WTC11 (cell line): ENCODE measurements at regions not wholly inside any gene's neighbourhood (a gene's known extent, or its start where the extent isn't known, plus 50 kb on each side); places are given as distances from the start of the nearest gene placed in this dataset.
A peak's percentile ranks its signal among the peaks of the same experiment; 100 is the strongest.

ENCODE experiments used
- ATAC-seq: fragments of 200-7000 bp; cut with Tn5 transposase; 2 replicates; pipeline ENCODE4 v1.10.0; 2021; ENCODE audit warnings: mild to moderate bottlenecking, moderate library complexity
- CTCF ChIA-PET: fragments of 300-600 bp; sonication (Branson Sonifier 250); formaldehyde crosslinking; loops from one replicate; lab custom pipeline; 2021; ENCODE audit warnings: antibody characterized with exemption; lab: Charles Lee
- POLR2A ChIA-PET: fragments of 350-600 bp; sonication (Branson Sonifier 250); formaldehyde crosslinking; loops from one replicate; lab custom pipeline; 2021; ENCODE audit warnings: antibody characterized with exemption; lab: Charles Lee
- DNase-seq: peaks from one replicate; pipeline ENCODE4 v3.0.0; 2021; ENCODE audit warnings: low spot score
- H3K27ac Mint-ChIP-seq: 2 replicates; pipeline ENCODE4 v1.8.0; 2021; ENCODE audit warnings: mixed read lengths
- H3K27me3 Mint-ChIP-seq: 2 replicates; pipeline ENCODE4 v1.8.0; 2021; ENCODE audit warnings: low read depth, mild to moderate bottlenecking, moderate library complexity, mixed read lengths
- H3K36me3 Mint-ChIP-seq: 2 replicates; pipeline ENCODE4 v1.8.0; 2021; ENCODE audit warnings: mixed read lengths
- H3K4me1 Mint-ChIP-seq: 2 replicates; pipeline ENCODE4 v1.8.0; 2022; ENCODE audit warnings: mixed read lengths
- H3K4me3 Mint-ChIP-seq: 2 replicates; pipeline ENCODE4 v1.8.0; 2021; ENCODE audit warnings: mild to moderate bottlenecking, moderate library complexity, mixed read lengths
- H3K9me3 Mint-ChIP-seq: 2 replicates; pipeline ENCODE4 v1.8.0; 2021; ENCODE audit warnings: mixed read lengths
- ARID4B ChIP-seq: sonication (generic); formaldehyde crosslinking; IDR thresholded peaks from 2 replicates; pipeline ENCODE4 v1.8.0; 2023; ENCODE audit warnings: missing genetic modification reagents, mild to moderate bottlenecking, borderline replicate concordance
- FOXP4 ChIP-seq: sonication (generic); formaldehyde crosslinking; IDR thresholded peaks from 2 replicates; pipeline ENCODE4 v1.8.0; 2022; ENCODE audit warnings: mild to moderate bottlenecking, missing genetic modification reagents
- HMGA2 ChIP-seq: fragments of 250-450 bp; sonication (Bioruptor Pico); IDR thresholded peaks from 2 replicates; pipeline ENCODE4 v1.4.0; 2021; ENCODE audit warnings: mild to moderate bottlenecking, moderate library complexity
- IRF1 ChIP-seq: sonication (generic); formaldehyde crosslinking; IDR thresholded peaks from 2 replicates; pipeline ENCODE4 v1.8.0; 2023; ENCODE audit warnings: missing genetic modification reagents
- KAT7 ChIP-seq: sonication (generic); formaldehyde crosslinking; IDR thresholded peaks from 2 replicates; pipeline ENCODE4 v1.8.1; 2023; ENCODE audit warnings: missing genetic modification reagents, mild to moderate bottlenecking, borderline replicate concordance
- MLX ChIP-seq: sonication (generic); formaldehyde crosslinking; IDR thresholded peaks from 2 replicates; pipeline ENCODE4 v1.8.1; 2023; ENCODE audit warnings: mild to moderate bottlenecking, missing genetic modification reagents, moderate library complexity
- MYBL2 ChIP-seq: sonication (generic); formaldehyde crosslinking; IDR thresholded peaks from 2 replicates; pipeline ENCODE4 v1.8.1; 2023; ENCODE audit warnings: mild to moderate bottlenecking, moderate library complexity, missing genetic modification reagents
- SP1 ChIP-seq: sonication (generic); formaldehyde crosslinking; conservative IDR thresholded peaks from 2 replicates; pipeline ENCODE4 v1.8.1; 2022; ENCODE audit warnings: missing genetic modification reagents
- ZNF138 ChIP-seq: sonication (generic); formaldehyde crosslinking; conservative IDR thresholded peaks from 2 replicates; pipeline ENCODE4 v1.8.1; 2022; ENCODE audit warnings: mild to moderate bottlenecking, moderate library complexity, missing genetic modification reagents
- TF ChIP-seq, protein P1 (sequence below): sonication (generic); formaldehyde crosslinking; IDR thresholded peaks from 2 replicates; pipeline ENCODE4 v1.8.1; 2022; ENCODE audit warnings: mild to moderate bottlenecking, moderate library complexity, missing genetic modification reagents
- TF ChIP-seq, protein P2 (sequence below): sonication (generic); formaldehyde crosslinking; IDR thresholded peaks from 2 replicates; pipeline ENCODE4 v1.8.1; 2022; ENCODE audit warnings: mild to moderate bottlenecking, missing genetic modification reagents, moderate library complexity, borderline replicate concordance

- peak; percentile 29 for ATAC-seq
- CTCF ChIA-PET: interaction anchor here (0.5 to 1.7 kb wide), 4 partner anchors 13 to 285 kb away, joined by 3 to 4 read pairs (median 3); partner anchors contain the start of gene MYLIP
- H3K36me3 Mint-ChIP-seq: peaks cover 2% of the 10 kb centered on the region; the same call in 1 of the 2 replicates
- H3K9me3 Mint-ChIP-seq: peaks cover 8% of the 10 kb centered on the region
- DNase-seq: no peak
- POLR2A ChIA-PET: interaction anchor here (3.9 kb wide), 1 partner anchor 232 kb away, joined by 34 read pairs; the partner anchor contains the start of gene MYLIP
- H3K27ac Mint-ChIP-seq: peak overlapping the region; percentile 89
- H3K4me1 Mint-ChIP-seq: peaks cover 66% of the 10 kb centered on the region
- H3K27me3 Mint-ChIP-seq: no peaks in the 10 kb centered on the region
- no peak overlapping the region for H3K4me3 Mint-ChIP-seq
- no peak for TF ChIP-seq SP1 (CRISPR knock-in tag)
- no peak for TF ChIP-seq MLX (CRISPR knock-in tag)
- no peak for TF ChIP-seq KAT7 (CRISPR knock-in tag)
- TF ChIP-seq FOXP4 (CRISPR knock-in tag): no peak
- no peak for TF ChIP-seq ZNF138 (CRISPR knock-in tag)
- TF ChIP-seq HMGA2: no peak
- TF ChIP-seq ARID4B (CRISPR knock-in tag): no peak
- TF ChIP-seq, protein P1, sequence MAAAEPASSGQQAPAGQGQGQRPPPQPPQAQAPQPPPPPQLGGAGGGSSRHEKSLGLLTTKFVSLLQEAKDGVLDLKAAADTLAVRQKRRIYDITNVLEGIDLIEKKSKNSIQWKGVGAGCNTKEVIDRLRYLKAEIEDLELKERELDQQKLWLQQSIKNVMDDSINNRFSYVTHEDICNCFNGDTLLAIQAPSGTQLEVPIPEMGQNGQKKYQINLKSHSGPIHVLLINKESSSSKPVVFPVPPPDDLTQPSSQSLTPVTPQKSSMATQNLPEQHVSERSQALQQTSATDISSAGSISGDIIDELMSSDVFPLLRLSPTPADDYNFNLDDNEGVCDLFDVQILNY (CRISPR knock-in tag): no peak
- TF ChIP-seq MYBL2 (CRISPR knock-in tag): no peak
- TF ChIP-seq IRF1 (CRISPR knock-in tag): no peak
- TF ChIP-seq, all 79 proteins: peak for 0
Observed at GRCh38 chr6:15897063-15897876, 231.6 kb upstream of the MYLIP start.

DNA sequence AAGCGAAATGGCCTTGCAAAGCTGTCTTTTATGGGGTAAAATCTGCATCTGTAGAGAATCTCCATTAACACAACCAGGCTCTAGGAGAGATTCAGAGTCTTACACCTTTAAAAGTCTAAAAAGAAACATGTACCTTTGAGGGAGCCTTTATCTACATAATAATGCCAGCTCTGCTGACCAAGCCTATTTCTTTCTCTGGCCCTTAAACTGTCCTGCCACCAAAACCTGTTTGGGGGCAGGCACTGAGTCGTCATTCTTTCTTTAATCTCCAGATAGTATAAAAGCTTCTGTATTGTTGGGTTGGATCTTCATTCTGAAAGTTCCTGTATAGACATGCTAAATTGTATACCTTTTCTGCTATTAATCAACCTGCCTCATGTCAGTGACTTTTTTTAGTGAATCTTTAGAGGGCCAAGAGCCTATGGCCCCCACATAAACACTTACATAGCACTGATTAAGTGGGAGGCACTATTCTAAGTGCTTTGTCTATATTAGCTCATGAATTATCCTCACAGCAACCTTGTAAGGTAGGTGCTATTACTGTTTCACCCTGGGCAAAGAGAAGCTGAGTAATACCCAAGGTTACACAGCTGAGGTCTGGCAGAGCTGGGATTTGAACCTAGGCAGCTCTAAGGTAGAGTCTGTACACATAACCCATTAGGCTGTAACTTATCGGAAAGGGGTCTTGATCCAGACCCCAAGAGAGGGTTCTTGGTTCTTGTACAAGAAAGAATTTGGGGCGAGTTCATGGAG, 232.3 kb upstream of the DTNBP1 start:
- ChIA-PET CTCF (interaction anchor here (0.9 to 3.7 kb wide), 12 partner anchors 11 to 288 kb away, joined by 3 to 36 read pairs (median 8); partner anchors contain the start of gene MYLIP), POLR2A (interaction anchor here (0.7 to 3.9 kb wide), 4 partner anchors 11 to 234 kb away, joined by 3 to 34 read pairs (median 4); partner anchors contain the start of gene MYLIP)
- DNase-seq (no peak), ATAC-seq (peak; percentile 79)
- TF ChIP-seq, protein P2, sequence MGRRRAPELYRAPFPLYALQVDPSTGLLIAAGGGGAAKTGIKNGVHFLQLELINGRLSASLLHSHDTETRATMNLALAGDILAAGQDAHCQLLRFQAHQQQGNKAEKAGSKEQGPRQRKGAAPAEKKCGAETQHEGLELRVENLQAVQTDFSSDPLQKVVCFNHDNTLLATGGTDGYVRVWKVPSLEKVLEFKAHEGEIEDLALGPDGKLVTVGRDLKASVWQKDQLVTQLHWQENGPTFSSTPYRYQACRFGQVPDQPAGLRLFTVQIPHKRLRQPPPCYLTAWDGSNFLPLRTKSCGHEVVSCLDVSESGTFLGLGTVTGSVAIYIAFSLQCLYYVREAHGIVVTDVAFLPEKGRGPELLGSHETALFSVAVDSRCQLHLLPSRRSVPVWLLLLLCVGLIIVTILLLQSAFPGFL (CRISPR knock-in tag): no peak
- peak overlapping the region; percentile 57 for H3K4me3 Mint-ChIP-seq
- peaks cover 54% of the 10 kb centered on the region for H3K4me1 Mint-ChIP-seq
- peak overlapping the region; percentile 80 for H3K27ac Mint-ChIP-seq
- H3K9me3 Mint-ChIP-seq: peaks cover 8% of the 10 kb centered on the region
- H3K36me3 Mint-ChIP-seq: peaks cover 2% of the 10 kb centered on the region; the same call in 1 of the 2 replicates
- no peaks in the 10 kb centered on the region for H3K27me3 Mint-ChIP-seq
